HG02970 (cell line): ENCODE measurements at regions not wholly inside any gene's neighbourhood (a gene's known extent, or its start where the extent isn't known, plus 50 kb on each side); places are given as distances from the start of the nearest gene placed in this dataset.

Experiments used
- ATAC-seq: cut with Tn5 transposase; IDR thresholded peaks from one replicate; pipeline ENCODE4 v1.9.1; 2021; ENCODE audit warnings: mild to moderate bottlenecking, moderate library complexity, moderate number of reproducible peaks; ENCODE audit not compliant: unreplicated experiment, low FRiP score

DNA sequence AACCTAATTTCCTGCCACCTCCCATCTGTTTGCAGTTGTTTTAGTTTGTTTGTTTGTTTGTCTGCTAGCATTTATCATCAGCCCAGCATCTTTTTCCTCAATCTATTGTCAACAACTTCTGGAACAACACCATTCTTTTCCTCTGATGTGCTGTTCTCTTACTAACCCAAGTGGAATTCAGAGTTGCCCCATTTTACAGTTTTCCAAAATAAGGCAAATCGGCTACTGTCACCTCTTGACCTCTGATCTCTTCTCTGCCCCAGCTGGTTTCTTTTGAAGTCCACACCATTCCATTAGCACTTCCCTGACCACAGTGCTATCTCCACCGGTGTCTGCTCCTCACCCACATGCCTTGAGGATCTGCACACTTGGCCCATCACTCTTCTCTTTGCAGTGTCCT is 102.4 kb downstream of the EFNB2 start:
- no peak for ATAC-seq

DNA sequence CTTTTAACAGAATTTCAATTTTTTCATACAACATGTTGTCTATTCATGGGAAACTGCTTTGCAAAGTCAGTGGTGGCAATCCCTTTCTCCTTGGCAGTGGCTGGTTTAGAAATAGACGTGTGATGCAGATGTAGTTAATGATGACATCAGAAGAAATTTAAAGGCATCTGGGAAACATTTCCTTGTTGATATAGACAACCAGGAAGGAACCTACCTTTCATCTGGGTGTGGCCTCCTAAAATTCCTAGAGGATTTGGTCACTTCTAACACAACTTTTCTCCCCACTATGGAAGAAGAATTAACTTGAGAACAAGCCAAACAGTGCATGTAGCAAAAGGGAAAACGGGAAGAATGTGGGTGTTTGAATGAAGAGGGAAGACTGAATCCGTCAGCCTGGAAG is 102.8 kb downstream of the EFNB2 start:
- no peak for ATAC-seq

DNA sequence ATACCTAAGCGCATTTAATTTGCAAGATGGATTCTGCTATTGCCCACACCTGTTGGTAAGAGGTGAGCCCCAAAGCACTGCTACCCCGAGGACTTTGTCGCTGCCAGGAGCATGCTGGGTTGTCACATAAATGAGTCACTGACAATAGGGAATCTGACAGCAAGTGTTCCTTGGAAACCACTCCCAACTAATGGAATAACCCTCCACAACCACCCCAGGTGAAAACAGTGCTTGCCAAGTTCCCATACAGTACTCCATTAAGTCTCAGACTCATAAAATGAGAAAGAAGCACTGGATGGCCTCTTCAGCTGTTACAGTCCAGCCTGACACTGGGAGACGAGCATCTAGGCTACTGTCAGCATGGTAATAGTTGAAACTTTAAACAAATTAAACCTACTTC is 108.6 kb downstream of the EFNB2 start:
- ATAC-seq: no peak

DNA sequence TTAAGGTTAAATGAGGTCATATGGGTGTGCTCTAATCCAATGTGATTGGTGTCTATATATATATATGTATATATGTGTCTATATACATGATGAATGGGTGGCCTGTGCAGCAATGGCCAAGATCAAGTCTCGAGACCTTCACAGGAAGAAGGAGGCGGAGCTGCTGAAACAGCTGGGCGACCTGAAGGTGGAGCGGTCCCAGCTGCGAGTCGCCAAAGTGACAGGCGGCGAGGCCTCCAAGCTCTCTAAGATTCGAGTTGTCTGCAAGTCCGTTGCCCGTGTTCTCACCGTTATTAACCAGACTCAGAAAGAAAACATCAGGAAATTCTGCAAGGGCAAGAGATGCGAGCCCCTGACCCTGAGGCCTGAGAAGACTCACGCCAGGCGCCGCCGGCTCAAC is 109.8 kb downstream of the EFNB2 start:
- ATAC-seq: no peak

DNA sequence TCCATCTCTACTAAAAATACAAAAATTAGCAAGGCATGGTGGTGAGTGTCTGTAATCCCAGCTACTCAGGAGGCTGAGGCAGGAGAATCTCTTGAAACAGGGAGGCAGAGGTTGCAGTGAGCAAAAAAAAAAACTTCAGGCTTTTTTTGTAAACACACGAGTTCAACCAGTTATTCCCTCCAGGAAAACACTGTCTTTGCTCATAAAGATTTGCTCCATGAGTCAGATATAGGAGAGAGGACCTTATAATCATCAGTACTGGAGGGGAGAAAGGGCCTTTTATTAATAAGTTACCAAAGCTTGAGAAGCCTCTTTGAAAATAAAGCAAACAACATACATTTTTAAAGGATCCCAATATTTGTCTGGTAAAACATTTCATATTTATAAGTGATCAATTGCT is 110.7 kb downstream of the EFNB2 start:
- no peak for ATAC-seq

DNA sequence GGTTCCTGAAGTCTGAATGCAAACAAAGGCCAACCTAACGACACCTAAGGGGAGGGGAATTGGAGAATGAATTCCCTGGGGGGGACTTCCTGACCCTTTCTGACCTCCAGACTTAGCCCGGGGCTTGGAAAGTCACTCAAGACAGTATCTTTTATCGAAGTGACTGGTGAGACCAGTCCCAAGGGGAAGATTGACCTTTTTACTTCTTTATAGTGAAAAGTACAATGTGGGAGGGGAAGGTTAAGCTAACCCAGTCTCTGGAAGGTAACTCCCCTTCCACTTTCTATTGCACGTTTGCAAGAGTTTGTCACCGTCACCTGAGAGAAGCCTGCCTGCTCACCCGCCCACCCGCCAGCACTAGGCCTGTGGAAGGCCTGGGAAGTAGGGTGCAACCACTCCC is 111.9 kb downstream of the EFNB2 start:
- no peak for ATAC-seq

DNA sequence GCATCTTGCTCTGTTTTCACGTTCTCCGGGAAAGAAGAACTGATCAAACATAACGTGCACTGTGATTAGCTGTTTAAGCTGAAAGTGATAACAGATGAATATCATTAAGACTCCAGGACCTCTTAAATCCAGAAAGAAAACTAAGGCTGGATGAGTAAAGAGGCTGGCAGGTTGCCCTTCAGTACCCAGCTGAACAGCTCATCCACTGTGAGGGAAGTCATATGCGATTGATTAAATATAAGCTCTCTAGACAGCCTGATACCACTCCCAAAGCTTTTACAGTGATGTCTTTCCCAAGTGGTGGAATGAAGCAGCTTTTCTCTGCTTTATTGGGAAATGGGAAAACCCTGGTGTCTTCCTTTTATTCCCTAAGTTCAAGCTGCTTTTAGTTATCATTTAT is 116.9 kb downstream of the EFNB2 start:
- ATAC-seq: no peak

DNA sequence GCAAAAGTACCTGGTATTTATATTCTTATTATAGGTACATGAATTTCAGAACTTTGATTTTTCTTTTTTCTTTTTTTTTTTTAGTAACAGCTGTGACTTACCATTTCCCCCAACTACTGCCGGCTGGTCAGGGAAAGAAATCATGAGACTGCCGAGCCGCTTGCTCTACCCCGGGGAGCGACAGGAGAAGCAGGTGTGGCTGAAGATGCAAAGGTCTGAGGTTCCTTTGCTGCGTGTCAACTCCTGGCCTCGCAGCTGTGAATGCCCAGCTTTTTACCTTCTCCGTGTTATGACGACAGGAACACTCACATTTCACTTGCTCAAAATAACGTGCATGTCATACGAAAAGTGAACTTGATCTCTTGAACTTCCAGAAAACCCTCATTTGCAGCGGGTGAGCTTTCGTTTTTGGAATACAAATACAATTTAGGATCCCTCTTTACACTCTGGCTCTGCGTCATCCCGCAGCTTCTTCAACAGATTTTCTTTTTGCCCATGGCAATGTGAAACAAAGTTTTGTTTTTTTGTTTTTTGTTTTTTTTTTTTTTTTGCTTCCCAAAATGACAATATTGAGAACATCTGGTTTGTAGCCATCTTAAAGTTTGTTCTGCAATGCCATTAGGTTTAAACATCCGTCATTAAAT is 117.9 kb downstream of the EFNB2 start:
- no peak for ATAC-seq

DNA sequence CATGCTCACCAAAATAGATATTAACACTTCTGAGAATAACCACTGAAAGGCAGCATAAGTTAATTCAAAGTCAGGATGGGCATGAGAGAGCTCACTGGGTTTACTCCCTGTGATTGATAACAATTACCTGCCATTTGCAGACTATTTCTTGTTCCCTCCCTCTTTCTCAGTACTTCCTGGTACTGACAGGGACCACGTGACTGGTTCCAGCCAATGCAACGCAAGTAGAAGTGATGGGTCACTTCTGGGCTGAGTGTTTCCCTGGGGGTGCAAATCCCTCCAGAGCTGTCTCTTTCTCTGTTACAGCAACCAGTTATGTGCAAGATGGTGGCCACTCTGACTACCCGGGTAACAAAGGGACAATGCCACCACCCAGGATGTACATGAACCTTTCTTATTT is 118.8 kb downstream of the EFNB2 start:
- ATAC-seq: no peak

DNA sequence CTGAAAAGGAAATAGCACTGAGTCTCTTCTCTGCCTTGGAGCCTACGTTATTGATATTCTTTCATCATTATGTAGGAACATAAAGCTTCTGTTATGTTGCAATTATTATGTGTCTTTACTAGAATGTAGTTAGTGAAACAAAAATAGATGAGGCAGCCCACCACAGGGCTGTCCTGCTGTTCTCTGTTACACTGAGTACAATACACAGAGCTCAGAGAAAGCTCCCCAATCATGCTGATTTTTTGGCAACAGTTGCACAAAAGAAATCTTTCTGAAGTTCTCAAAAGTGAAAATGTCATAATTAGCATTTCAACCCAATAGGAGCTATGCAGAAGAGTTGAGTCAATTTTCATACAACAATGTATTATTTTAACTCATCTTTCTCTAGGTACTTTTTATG is 119.5 kb downstream of the EFNB2 start:
- ATAC-seq: no peak

DNA sequence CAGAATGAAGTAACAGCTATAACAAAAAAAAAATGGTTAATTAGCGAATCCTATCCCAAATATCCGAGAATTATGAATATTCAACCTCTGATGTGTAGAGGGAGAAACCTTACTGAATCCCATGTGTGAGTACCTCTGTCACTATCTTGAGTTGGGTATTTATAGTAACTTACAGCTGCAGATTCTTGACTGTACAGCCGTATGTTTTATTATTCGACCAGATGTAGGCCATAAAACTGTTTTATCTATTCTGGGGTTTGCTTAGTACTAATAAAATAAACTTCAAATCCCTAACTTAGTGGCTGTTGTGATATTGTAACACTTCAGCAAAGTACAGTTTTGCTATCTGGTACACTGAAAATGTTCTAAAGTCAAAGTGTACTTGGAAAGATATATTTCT is 120.0 kb downstream of the EFNB2 start:
- ATAC-seq: no peak

DNA sequence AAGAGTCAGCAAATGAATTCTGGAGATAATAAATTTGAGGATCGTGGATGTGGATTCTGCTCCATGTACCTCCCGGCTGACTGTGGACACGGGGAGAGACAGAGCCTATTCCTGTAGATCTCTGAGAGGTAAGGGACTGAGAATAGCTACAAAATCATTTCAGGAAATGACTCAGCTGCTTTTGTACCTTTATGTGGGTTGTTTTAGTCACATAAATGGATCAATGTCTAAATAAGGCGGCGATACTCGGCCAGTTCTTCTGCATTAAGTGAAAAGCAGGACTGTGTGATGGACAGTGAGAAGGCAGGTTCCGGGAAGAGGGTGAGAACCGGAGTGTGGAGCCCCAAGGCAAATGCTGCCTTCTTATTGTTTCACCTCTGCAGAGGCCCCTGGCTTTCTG is 128.1 kb downstream of the EFNB2 start:
- ATAC-seq: no peak

DNA sequence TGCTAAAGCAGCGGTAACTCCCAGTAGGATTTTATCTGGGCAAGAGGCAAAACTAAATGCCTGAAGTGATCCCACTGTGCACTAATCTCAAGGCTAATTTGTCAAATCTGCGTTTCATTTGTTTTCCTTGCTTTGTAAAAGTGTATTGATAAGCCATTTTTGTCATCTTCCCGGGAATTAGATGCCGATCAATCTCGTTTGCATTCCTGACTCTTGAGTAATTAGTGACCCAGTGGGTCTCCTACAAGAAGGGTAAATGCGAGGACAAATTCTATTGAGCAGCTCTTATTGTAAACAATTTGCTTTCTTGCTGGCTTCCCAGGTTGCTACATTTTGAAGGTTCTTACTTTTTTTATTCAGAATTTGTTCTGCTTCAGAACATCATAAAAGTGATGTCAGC is 129.7 kb downstream of the EFNB2 start:
- no peak for ATAC-seq

DNA sequence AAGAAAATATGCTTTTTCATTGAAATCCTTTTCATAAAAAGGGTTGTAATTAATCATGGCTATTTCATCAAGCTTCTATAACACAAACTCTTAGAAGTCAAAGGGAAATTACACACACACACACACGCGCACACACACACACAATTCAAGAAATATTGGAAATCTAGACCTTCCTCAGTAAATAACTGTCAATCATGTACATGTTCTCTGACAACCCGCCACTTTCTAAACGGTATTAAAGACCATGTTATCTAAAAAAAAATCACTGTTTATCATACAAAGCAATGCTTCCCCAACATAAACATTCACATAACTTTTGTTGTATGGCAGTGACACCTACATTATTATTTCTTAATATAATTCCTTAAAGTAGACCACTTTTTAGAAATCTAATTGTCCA is 132.2 kb downstream of the EFNB2 start:
- ATAC-seq: no peak

DNA sequence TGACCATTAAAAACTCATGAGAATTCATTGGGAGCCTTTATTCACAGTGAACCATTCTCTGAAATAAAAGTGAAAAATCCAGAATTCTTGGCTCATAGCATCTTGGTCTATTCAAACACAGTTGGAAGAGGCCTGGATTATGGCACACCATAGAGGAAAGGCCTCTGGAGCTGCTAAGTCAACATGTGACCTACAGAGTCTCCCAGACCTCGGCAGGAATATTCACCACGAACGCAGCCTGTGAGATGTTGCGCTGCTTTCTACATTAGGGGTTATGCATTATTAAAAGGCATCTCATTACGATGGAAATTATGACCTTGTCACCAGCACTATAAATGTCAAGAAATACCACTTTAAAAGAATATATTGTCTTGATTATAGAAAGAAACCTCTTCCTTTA is 132.6 kb downstream of the EFNB2 start:
- no peak for ATAC-seq

DNA sequence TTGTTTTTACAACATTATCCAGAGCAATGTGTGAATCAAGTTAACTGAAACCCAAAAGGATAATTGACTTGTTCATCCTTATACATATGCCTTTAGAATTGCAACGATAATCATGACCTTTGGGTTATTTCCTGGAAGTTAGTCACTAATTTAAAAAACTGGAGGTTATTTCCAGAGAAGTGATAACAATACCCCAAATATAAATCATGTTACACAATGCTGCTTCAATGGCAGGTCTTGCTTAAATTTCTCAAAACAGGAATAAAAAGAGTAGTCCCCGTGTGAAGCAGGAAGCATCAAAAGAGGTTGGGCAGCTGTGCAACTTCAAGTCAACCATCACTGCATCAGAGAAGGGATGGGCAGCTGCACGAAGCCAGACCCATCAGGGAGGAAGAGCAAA is 134.4 kb downstream of the EFNB2 start:
- no peak for ATAC-seq

DNA sequence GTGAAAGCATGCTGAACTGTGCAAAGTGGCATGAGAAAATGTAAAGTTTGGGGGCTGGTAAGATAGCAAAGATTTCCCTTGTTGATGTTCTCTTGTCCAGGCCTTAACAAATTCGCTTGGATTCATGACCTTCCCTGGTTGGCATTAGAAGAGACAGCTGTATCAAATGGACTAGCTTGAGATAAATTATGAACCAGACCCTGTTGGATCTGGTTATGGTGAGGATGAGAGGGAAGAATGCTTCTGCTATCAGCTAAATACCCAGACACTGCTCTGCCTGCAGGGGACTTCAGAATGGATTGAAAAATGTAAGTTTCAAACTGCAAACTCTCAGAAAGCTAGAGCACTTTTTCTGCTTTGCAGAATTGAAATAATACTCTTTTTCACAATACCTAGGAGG is 135.2 kb downstream of the EFNB2 start:
- no peak for ATAC-seq

DNA sequence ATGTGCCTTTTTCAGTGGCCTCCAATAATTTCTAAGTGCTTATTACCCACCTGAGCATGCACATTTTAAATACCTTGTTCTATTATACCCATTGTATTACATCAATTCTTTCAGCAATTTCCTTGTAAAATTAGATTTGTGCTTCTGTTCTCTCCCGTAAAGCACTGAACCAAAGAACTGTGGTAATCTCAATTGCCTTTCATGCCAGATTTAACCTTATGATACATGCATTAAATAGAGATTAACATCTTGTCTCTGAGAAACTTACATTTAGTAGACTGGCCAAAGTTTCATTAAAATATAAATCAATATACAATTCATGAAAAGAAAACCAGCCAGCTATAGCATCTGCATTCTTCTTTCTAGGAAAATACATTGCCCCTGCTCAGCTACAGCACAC is 137.2 kb downstream of the EFNB2 start:
- no peak for ATAC-seq

DNA sequence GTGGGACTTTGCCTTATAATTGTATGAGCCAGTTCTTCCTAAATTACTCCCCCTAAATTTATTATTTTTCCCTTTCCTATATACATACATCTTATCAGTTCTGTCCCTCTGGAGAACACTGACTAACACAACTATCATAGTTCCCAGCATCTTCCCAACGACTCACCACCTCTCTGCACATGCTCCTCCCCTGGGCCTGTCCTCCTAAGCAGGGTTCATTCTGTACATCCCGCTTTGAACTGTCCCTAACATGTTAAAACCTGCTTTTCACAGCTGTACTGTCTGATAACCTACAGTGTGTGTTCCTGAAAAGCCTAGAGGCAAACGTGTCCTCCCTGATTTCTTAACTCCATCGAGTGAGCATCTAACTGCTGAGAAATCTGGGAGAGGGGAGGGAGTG is 141.7 kb downstream of the EFNB2 start:
- no peak for ATAC-seq

DNA sequence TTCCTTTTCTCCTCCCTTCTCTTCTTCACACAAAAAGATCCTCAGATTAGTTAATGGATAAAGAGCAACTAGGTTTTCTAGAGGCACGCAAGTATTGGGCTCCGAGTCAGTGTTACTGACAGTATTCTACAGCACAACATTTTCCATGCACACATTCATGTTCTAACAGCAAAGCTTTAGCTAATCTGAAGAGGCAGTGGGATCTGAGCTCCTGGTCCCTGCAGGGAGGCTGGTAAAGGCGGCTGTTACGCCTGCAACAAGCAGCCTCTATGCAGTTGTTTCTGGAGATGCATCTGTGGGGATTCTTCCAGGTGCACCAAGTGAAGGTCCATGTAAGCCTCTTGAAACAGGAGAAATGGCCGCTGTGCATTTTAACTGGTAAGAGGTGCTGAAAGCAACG is 143.8 kb downstream of the EFNB2 start:
- ATAC-seq: no peak

DNA sequence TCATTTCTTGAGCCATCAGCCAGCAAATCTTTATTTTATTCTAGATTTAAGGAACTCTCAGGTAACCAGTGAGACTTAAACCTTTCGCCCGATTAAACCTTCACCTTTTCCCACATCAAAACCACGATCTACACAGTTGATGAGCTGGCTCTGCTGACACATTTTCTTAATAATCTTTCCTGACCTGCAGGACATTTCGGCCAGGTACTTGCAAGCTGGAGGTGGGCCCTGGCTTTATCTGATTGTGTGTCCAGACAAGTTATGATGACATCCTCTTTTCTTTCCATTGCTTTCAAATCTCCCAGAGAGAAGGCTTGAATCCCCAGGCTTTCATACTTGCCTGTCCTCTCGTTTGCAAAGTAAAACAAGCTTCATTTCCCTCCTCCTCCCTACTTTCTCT is 144.2 kb downstream of the EFNB2 start:
- ATAC-seq: no peak

DNA sequence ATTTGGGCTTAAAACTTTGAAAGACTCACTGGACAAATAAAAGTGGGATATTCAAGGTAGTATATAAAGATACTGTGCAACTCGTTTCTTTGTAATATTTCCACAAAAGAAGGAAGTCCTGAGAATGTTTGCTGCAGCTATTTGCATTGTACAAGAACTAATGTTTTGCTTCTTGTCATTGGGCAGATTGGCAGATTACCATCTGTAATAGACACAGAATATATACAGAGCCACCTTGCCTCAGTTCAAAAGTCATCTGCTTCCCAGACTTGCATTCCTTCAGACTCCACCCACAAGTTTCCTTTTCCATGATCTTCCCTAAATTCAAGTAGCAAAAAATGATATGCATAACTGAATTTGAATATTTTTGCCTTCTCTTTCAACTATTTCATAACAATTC is 145.1 kb downstream of the EFNB2 start:
- no peak for ATAC-seq

DNA sequence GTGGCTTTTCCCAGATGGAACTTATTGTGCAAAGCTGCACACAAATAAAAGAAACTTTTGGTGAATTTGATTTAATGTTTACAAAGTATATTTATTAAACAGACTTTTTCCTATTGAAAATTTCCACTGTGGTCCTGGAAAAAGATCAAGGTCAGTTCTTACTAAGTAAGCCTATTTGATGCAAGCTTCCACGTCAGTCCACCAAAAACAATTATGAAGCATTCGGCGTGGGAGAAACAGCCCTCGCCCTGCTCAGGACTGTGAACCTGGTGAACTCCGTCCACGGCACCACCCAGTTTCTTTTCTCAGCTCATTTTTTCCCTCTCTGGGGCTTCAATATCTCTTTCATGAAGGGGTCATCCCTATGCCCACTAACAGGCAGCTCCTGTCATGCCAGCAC is 149.8 kb downstream of the EFNB2 start:
- no peak for ATAC-seq
